Ectodermal cell (in vitro differentiated cells): ENCODE measurements at regions not wholly inside any gene's neighbourhood (a gene's known extent, or its start where the extent isn't known, plus 50 kb on each side); places are given as distances from the start of the nearest gene placed in this dataset.

Source experiments
- H3K27ac ChIP-seq: 2 replicates; pipeline ENCODE4 v1.7.0; 2013; ENCODE audit warnings: mild to moderate bottlenecking, low read depth, low read length; ENCODE audit not compliant: insufficient read depth, poor library complexity, severe bottlenecking
- H3K27me3 ChIP-seq: 2 replicates; pipeline ENCODE4 v1.7.0; 2013; ENCODE audit warnings: mild to moderate bottlenecking, low read length; ENCODE audit not compliant: insufficient read depth, control insufficient read depth, poor library complexity, severe bottlenecking
- H3K36me3 ChIP-seq: one replicate; pipeline ENCODE4 v1.7.0; 2013; ENCODE audit warnings: low read length; ENCODE audit not compliant: control insufficient read depth, insufficient read depth
- H3K4me1 ChIP-seq: one replicate; pipeline ENCODE4 v1.7.0; 2013; ENCODE audit warnings: low read length; ENCODE audit not compliant: control insufficient read depth, insufficient read depth
- H3K4me3 ChIP-seq: 2 replicates; pipeline ENCODE4 v1.7.0; 2013; ENCODE audit warnings: low read depth, low read length, control low read depth; ENCODE audit not compliant: insufficient read depth
- H3K9me3 ChIP-seq: 2 replicates; pipeline ENCODE4 v1.7.0; 2013; ENCODE audit warnings: mild to moderate bottlenecking, low read length, moderate library complexity; ENCODE audit not compliant: control insufficient read depth
- WGBS, 2 experiments: methylation state at CpG; one replicate each; pipeline ENCODE4 v1.1.7; 2013; ENCODE audit warnings: missing lambda C conversion rate in 2 of 2; 5-methylcytosine and 5-hydroxymethylcytosine counted together

DNA sequence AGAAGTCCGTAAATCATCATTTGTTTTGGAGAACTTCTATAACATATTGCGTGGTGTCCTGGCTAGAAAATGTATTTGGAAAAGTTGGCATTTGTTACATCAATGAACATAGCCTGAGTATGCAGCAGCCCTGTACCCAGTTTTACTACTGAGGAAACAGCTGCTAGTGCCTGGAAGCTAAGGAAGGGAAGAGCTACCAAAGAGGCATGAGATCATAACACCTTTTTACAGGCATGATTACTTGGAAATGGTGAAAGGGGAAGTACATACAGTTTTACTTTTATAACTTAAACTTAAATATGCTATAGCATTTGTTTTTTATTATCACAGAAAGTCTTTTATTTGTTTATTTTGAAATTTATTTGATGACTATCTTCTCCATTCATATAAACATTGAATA, 128.4 kb upstream of the MC4R start:
- Histone ChIP-seq H3K36me3 (no peaks in the 10 kb centered on the region), H3K4me3 (no peak overlapping the region), H3K27me3 (no peaks in the 10 kb centered on the region), H3K27ac (no peak overlapping the region), H3K9me3 (no peaks in the 10 kb centered on the region), H3K4me1 (no peaks in the 10 kb centered on the region)
- WGBS, 2 experiments, result 93 to 100% methylated on average over 2 of the region's 2 CpGs

DNA sequence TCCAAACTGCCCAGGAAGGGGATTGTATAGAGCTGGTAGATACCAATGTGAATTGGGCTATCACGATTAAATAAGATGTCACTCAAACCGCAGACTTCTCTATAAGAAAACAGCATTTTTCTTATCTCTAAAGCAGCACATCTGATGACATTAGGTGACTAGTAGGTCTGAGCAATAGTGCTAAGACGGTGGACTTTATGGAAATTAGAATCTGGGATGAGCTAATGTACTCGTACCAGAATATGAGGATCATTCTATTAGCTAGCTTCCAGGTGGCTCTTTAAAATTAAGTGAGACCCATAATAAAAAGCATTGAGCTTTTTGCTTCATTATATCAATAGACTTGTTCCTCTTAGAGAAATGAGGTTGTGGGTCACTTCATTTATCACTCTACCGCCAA, 130.0 kb upstream of the MC4R start:
- no peaks in the 10 kb centered on the region for H3K36me3 ChIP-seq
- H3K27ac ChIP-seq, result no peak overlapping the region
- 91% methylated on average over 2 to 5 of the region's 5 CpGs for WGBS, 2 experiments
- no peaks in the 10 kb centered on the region for H3K27me3 ChIP-seq
- H3K4me1 ChIP-seq, result no peaks in the 10 kb centered on the region
- H3K4me3 ChIP-seq, result no peak overlapping the region
- no peaks in the 10 kb centered on the region for H3K9me3 ChIP-seq

DNA sequence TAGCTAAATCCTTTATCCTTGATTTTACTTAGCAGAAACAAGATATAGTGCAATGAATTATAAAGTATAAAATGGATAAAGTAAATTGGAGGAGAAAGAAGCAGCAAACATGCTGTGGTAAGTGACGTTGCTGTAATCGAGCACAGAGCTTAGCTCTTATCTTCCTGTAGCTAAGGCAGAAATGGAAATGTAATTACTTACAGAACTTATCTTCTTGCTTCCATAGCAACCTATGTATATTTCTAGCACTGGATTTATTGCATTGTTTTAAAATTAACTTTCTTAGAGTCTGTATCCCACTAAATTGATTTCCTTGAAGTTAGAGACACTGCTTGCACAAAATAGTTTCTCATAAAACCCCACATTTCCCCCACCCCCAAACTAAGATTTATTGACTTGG, 130.6 kb upstream of the MC4R start:
- H3K4me3 ChIP-seq, result no peak overlapping the region
- H3K4me1 ChIP-seq, result no peaks in the 10 kb centered on the region
- 92 to 95% methylated on average over 2 of the region's 2 CpGs for WGBS, 2 experiments
- no peaks in the 10 kb centered on the region for H3K27me3 ChIP-seq
- no peak overlapping the region for H3K27ac ChIP-seq
- H3K36me3 ChIP-seq, result no peaks in the 10 kb centered on the region
- no peaks in the 10 kb centered on the region for H3K9me3 ChIP-seq

DNA sequence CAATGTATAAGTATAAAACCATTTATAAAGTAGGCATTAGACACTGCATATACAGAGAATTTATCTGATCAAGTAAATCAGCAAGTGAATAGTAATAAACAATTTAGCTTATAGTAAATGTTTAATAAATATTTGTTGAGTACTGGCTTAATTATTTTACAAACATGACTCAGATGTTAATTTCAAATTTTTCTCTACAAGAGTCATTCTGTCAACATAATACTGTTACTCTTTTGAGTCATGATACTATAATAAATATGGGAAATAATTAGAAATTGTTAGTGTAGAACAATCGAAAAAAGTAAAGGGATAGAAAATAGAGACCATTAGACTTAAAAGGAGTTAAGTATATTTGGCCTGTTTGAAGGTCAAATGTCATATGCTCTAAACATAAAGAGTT, 133.6 kb upstream of the MC4R start:
- no peaks in the 10 kb centered on the region for H3K36me3 ChIP-seq
- no peak overlapping the region for H3K27ac ChIP-seq
- no peaks in the 10 kb centered on the region for H3K27me3 ChIP-seq
- no peaks in the 10 kb centered on the region for H3K4me1 ChIP-seq
- H3K4me3 ChIP-seq, result no peak overlapping the region
- H3K9me3 ChIP-seq, result no peaks in the 10 kb centered on the region
- WGBS, 2 experiments, result 100% methylated on average over 1 of the region's 1 CpG

DNA sequence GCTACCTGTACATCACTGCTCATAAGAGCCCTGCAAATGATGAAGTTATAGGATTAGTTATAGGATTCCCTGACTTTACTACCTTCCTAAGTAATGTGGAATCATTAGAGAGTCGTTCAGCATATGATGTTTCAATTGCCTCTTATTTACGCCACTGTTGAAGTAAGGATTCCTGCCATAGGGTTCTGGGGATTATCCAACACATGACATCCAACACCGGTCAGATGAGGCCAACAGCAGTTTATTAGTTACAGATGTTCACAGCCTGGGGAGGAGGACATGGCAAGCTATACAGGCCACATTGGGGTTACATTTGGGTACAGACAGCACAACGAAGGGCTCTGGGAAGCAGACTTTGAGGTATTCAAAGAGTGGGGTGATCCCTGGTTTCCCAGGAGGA, 134.1 kb upstream of the MC4R start:
- Histone ChIP-seq H3K27ac (no peak overlapping the region), H3K4me3 (no peak overlapping the region), H3K27me3 (no peaks in the 10 kb centered on the region), H3K36me3 (no peaks in the 10 kb centered on the region), H3K9me3 (no peaks in the 10 kb centered on the region), H3K4me1 (no peaks in the 10 kb centered on the region)
- 87 to 94% methylated on average over 4 of the region's 4 CpGs for WGBS, 2 experiments

- H3K4me1 ChIP-seq, result no peaks in the 10 kb centered on the region
- no peaks in the 10 kb centered on the region for H3K36me3 ChIP-seq
- 84 to 90% methylated on average over 2 of the region's 2 CpGs for WGBS, 2 experiments
- no peaks in the 10 kb centered on the region for H3K27me3 ChIP-seq
- no peak overlapping the region for H3K4me3 ChIP-seq
- H3K9me3 ChIP-seq, result no peaks in the 10 kb centered on the region
- H3K27ac ChIP-seq, result no peak overlapping the region
Observed at GRCh38 chr18:60508108-60508507, 135.5 kb upstream of the MC4R start.

GRCh38 chr18:60534538-60534937, 162.0 kb upstream of the MC4R start:
- Histone ChIP-seq H3K4me1 (no peaks in the 10 kb centered on the region), H3K27ac (no peak overlapping the region), H3K36me3 (no peaks in the 10 kb centered on the region), H3K27me3 (no peaks in the 10 kb centered on the region), H3K4me3 (no peak overlapping the region), H3K9me3 (no peaks in the 10 kb centered on the region)
- WGBS, 2 experiments, result 100% methylated on average over 1 of the region's 1 CpG

DNA sequence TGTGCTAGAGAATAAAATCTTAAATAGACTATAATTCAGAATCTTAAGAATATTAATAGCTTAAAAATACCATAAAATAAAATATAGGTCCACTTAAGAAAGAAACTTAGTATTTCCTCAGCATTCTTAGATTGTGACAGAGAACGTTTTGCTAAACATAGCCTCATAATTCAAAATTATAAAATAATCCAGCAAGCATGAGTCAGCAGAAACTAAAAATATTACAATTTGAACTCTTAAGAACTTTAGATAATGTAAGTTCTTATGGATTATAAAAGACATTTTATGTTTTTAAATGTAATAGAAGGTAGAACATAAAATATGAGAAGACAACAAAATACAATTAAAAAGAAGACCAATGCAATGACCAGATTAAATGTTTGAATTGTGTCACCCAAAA, 164.5 kb upstream of the MC4R start:
- H3K4me3 ChIP-seq, result no peak overlapping the region
- H3K36me3 ChIP-seq, result no peaks in the 10 kb centered on the region
- no peaks in the 10 kb centered on the region for H3K4me1 ChIP-seq
- H3K27ac ChIP-seq, result no peak overlapping the region
- no peaks in the 10 kb centered on the region for H3K27me3 ChIP-seq
- 94 to 100% methylated on average over 1 of the region's 1 CpG for WGBS, 2 experiments
- no peaks in the 10 kb centered on the region for H3K9me3 ChIP-seq

GRCh38 chr18:60538891-60539290, 166.3 kb upstream of the MC4R start:
- Histone ChIP-seq H3K27me3 (no peaks in the 10 kb centered on the region), H3K4me1 (no peaks in the 10 kb centered on the region), H3K4me3 (no peak overlapping the region), H3K27ac (no peak overlapping the region), H3K9me3 (no peaks in the 10 kb centered on the region), H3K36me3 (no peaks in the 10 kb centered on the region)
- WGBS, 2 experiments, result 91 to 93% methylated on average over 2 of the region's 2 CpGs

DNA sequence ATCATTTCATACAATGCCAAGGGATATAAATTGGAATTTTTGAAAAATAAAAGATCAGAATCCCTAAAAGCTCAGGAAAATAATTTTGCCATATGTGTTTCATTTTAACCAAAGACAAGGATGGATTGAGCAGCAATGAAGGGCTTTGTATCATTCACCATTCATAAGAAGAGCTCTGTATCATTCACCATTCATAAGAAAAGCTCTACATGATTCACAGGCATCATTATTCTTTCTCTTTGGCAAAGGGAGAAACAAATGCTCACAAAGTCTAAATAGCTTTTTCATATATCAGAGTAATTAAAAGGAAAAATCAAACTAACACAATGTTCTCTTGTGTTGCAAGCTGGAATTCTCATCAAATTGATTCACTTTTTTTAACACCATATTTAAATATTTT, 169.1 kb upstream of the MC4R start:
- Histone ChIP-seq H3K4me1 (no peaks in the 10 kb centered on the region), H3K4me3 (no peak overlapping the region), H3K9me3 (no peaks in the 10 kb centered on the region), H3K36me3 (no peaks in the 10 kb centered on the region), H3K27ac (no peak overlapping the region), H3K27me3 (no peaks in the 10 kb centered on the region)

GRCh38 chr18:60543646-60544045, 171.1 kb upstream of the MC4R start:
- H3K27ac ChIP-seq, result no peak overlapping the region
- no peaks in the 10 kb centered on the region for H3K36me3 ChIP-seq
- H3K27me3 ChIP-seq, result no peaks in the 10 kb centered on the region
- H3K4me1 ChIP-seq, result no peaks in the 10 kb centered on the region
- no peaks in the 10 kb centered on the region for H3K9me3 ChIP-seq
- WGBS, 2 experiments, result 88% methylated on average over 2 of the region's 2 CpGs; no CpG with 5 or more reads in 1 of the 2 experiments
- no peak overlapping the region for H3K4me3 ChIP-seq
